Endothelial cell of umbilical vein (primary cell): ENCODE measurements at regions not wholly inside any gene's neighbourhood (a gene's known extent, or its start where the extent isn't known, plus 50 kb on each side); places are given as distances from the start of the nearest gene placed in this dataset. TPM values are rescaled to one million over a fixed set of nuclear protein-coding genes. Genes with fewer than 3 reads are reported as not detected.

ENCODE experiments used
- BruUV-seq: library from RNA; stranded (reverse); fragments of 400-500 nt; replicated peaks from 2 replicates; lab custom pipeline; 2021; lab: Mats Ljungman, UMichigan
- CTCF ChIA-PET: fragments of 300-600, 350-600 bp; sonication (Branson Sonifier 250); formaldehyde crosslinking; loops from one replicate; lab custom pipeline; 2021; ENCODE audit warnings: antibody characterized with exemption, inconsistent platforms; lab: Charles Lee
- POLR2A ChIA-PET: fragments of 300-600, 350-600 bp; sonication (Branson Sonifier 250); formaldehyde crosslinking; loops from one replicate; lab custom pipeline; 2021; ENCODE audit warnings: antibody characterized with exemption, inconsistent platforms; lab: Charles Lee
- DNase-seq: peaks from one replicate; pipeline ENCODE4 v3.0.0-alpha.2; 2011; ENCODE audit warnings: low read depth, low spot score
- FAIRE-seq: peaks from 2 replicates; lab custom pipeline; 2011; peaks lifted over from hg19 to GRCh38; lab: Jason Lieb, UNC
- H2AFZ ChIP-seq: 2 replicates; pipeline ENCODE4 v1.6.0; 2012; ENCODE audit warnings: low read depth, low read length, control low read depth, inconsistent platforms
- H3K27ac ChIP-seq: 2 replicates; pipeline ENCODE4 v1.5.1; 2011; ENCODE audit warnings: low read depth, mild to moderate bottlenecking, control low read depth, low read length, moderate library complexity; ENCODE audit not compliant: insufficient read depth
- H3K27me3 ChIP-seq, 2 experiments: 2 replicates each; pipeline versions ENCODE4 v1.6.0 to v1.6.1; 2011; ENCODE audit warnings: low read length in 2 of 2, mixed read lengths in 1 of 2; ENCODE audit not compliant: control insufficient read depth in 2 of 2, insufficient read depth in 2 of 2
- H3K36me3 ChIP-seq, 2 experiments: 2 replicates in 1 of 2; 3 replicates in 1 of 2; pipeline ENCODE4 v1.5.1; 2011; ENCODE audit warnings: low read length in 2 of 2, mild to moderate bottlenecking in 1 of 2, moderate library complexity in 1 of 2; ENCODE audit not compliant: control insufficient read depth in 2 of 2, insufficient read depth in 2 of 2; ENCODE audit errors: extremely low read depth in 1 of 2
- H3K4me1 ChIP-seq: 3 replicates; pipeline ENCODE4 v1.5.1; 2011; ENCODE audit warnings: mild to moderate bottlenecking, low read length; ENCODE audit not compliant: control insufficient read depth, insufficient read depth; ENCODE audit errors: extremely low read depth
- H3K4me2 ChIP-seq: 2 replicates; pipeline ENCODE4 v1.6.1; 2011; ENCODE audit warnings: low read length, control low read depth, mixed read lengths; ENCODE audit not compliant: insufficient read depth
- H3K4me3 ChIP-seq, 3 experiments: fragments of 200-600 bp in 1 of 3; sonication (generic), shearing (Covaris generic) in 1 of 3; replicated peaks in 1 of 3; 2 replicates each; pipeline ENCODE4 v1.5.1; 2011 to 2016; ENCODE audit warnings: control low read depth in 3 of 3, low read length in 3 of 3, mild to moderate bottlenecking in 2 of 3, inconsistent platforms in 1 of 3, low read depth in 1 of 3, moderate library complexity in 1 of 3; ENCODE audit not compliant: insufficient read depth in 1 of 3
- H3K79me2 ChIP-seq: 2 replicates; pipeline ENCODE4 v1.6.0; 2012; ENCODE audit warnings: low read length, inconsistent platforms; ENCODE audit not compliant: control insufficient read depth, insufficient read depth
- H3K9ac ChIP-seq: replicated peaks from 2 replicates; pipeline ENCODE3; 2011; ENCODE audit warnings: low read length, control low read depth; ENCODE audit not compliant: insufficient read depth; ENCODE audit errors: extremely low read depth
- H3K9me1 ChIP-seq: replicated peaks from 3 replicates; pipeline ENCODE4 v1.6.0; 2011; ENCODE audit warnings: mild to moderate bottlenecking, low read length; ENCODE audit not compliant: control insufficient read depth, insufficient read depth; ENCODE audit errors: extremely low read depth
- H3K9me3 ChIP-seq: replicated peaks from 2 replicates; pipeline ENCODE4 v1.5.1; 2012; ENCODE audit warnings: low read length, inconsistent platforms; ENCODE audit not compliant: control insufficient read depth, insufficient read depth
- H4K20me1 ChIP-seq: replicated peaks from 2 replicates; pipeline ENCODE3; 2011; ENCODE audit warnings: mild to moderate bottlenecking, low read length; ENCODE audit not compliant: control insufficient read depth, insufficient read depth; ENCODE audit errors: extremely low read depth
- EZH2 ChIP-seq: IDR thresholded peaks from 2 replicates; pipeline ENCODE4 v1.6.1; 2012; ENCODE audit warnings: borderline replicate concordance, low read depth, mild to moderate bottlenecking, moderate library complexity, low read length, inconsistent platforms; ENCODE audit not compliant: severe bottlenecking
- FOS ChIP-seq: IDR thresholded peaks from 2 replicates; pipeline ENCODE4 v1.6.1; 2011; ENCODE audit warnings: mild to moderate bottlenecking, low read length, moderate library complexity, borderline replicate concordance; ENCODE audit not compliant: insufficient read depth
- POLR2AphosphoS5 ChIP-seq: IDR thresholded peaks from 2 replicates; pipeline ENCODE4 v1.6.1; 2012; ENCODE audit warnings: low read depth, mild to moderate bottlenecking, control low read depth, low read length, moderate library complexity; ENCODE audit not compliant: insufficient read depth
- dilution Hi-C: fragments of 300-500 bp; cut with MboI; formaldehyde crosslinking; loops from one replicate; pipeline ENCODE4 v1.15.0; 2019; ENCODE audit warnings: low sequenced_read_pairs; ENCODE audit not compliant: extremely low pct_ligation_motif_present
- intact Hi-C: fragments of 100-400 bp; cut with micrococcal nuclease; formaldehyde crosslinking; loops from one replicate; pipeline ENCODE4 v1.10.0; 2022
- small RNA-seq: library from RNA; depleted of rRNA; stranded (forward); fragments of <200 nt; gene quantifications from one replicate; pipeline ENCODE3, GENCODE V24; 2012; ENCODE audit warnings: low replicate concordance, low read depth; ENCODE audit not compliant: insufficient read depth, insufficient read length

- DNase-seq, result no peak
- no peak overlapping the region for H3K27ac ChIP-seq
- H3K9me1 ChIP-seq, result no peaks in the 10 kb centered on the region
- no peaks in the 10 kb centered on the region for H3K4me1 ChIP-seq
- no peak overlapping the region for H3K9ac ChIP-seq
- H4K20me1 ChIP-seq, result no peaks in the 10 kb centered on the region
- H3K79me2 ChIP-seq, result no peaks in the 10 kb centered on the region
- no TSS peak for BruUV-seq
- intact Hi-C loops, result no loop called here
- POLR2A ChIA-PET, result no interaction called here
- H3K9me3 ChIP-seq, result no peaks in the 10 kb centered on the region
- CTCF ChIA-PET, result interaction anchor here (1.2 to 2.0 kb wide), 4 partner anchors 10 to 115 kb away, joined by 3 to 5 read pairs (median 4); no protein-coding TSS in a partner anchor
- TF ChIP-seq FOS (peak; percentile 34), EZH2 (no peak), POLR2AphosphoS5 (no peak)
- FAIRE-seq, result no peak
- no peak overlapping the region for H3K4me3 ChIP-seq
- H3K4me2 ChIP-seq, result no peak overlapping the region
- dilution Hi-C loops, result no loop called here
- no peaks in the 10 kb centered on the region for H3K36me3 ChIP-seq
- no peak overlapping the region for H2AFZ ChIP-seq
- no peaks in the 10 kb centered on the region for H3K27me3 ChIP-seq
Measured at GRCh38 chr6:71238351-71238750, 50.3 kb upstream of the OGFRL1 start.

Small RNAs in the stretch of these regions (small RNA-seq; reads per million reads assigned to genes)
- gene RF00012, result not detected
- gene RNU6-411P, result not detected
